Renal pelvis (tissue), 1 donor: ENCODE measurements at regions not wholly inside any gene's neighbourhood (a gene's known extent, or its start where the extent isn't known, plus 50 kb on each side); places are given as distances from the start of the nearest gene placed in this dataset.

ENCODE experiments used
- DNase-seq: peaks from one replicate; pipeline ENCODE4 v3.0.0-alpha.2; 2013

- no peak for DNase-seq
These were observed 137.6 kb upstream of the PITRM1 start for GRCh38 chr10:3310016-3310784.

- DNase-seq = no peak
These were observed 133.5 kb upstream of the PITRM1 start for GRCh38 chr10:3306050-3306449.

- no peak for DNase-seq
These were observed 123.1 kb upstream of the PITRM1 start for GRCh38 chr10:3295582-3296151.

- DNase-seq = no peak
These were observed 122.5 kb upstream of the PITRM1 start for GRCh38 chr10:3294919-3295581.

GRCh38 chr10:3293581-3294431 is 121.2 kb upstream of the PITRM1 start:
- DNase-seq = no peak

- no peak for DNase-seq
These were observed 120.1 kb upstream of the PITRM1 start for GRCh38 chr10:3292636-3293035.

GRCh38 chr10:3290550-3290949 is 118.0 kb upstream of the PITRM1 start:
- DNase-seq = no peak

- DNase-seq = no peak
These were observed 115.2 kb upstream of the PITRM1 start for GRCh38 chr10:3287572-3288445.

- DNase-seq = no peak
These were observed 110.1 kb upstream of the PITRM1 start for GRCh38 chr10:3282674-3283017.

GRCh38 chr10:3281941-3282673 is 109.5 kb upstream of the PITRM1 start:
- peak; percentile 31 for DNase-seq

GRCh38 chr10:3278771-3279170 is 106.2 kb upstream of the PITRM1 start:
- DNase-seq = no peak

- no peak for DNase-seq
These were observed 105.0 kb upstream of the PITRM1 start for GRCh38 chr10:3277566-3277965.

- no peak for DNase-seq
These were observed 101.8 kb upstream of the PITRM1 start for GRCh38 chr10:3274414-3274813.

GRCh38 chr10:3273966-3274365 is 101.4 kb upstream of the PITRM1 start:
- no peak for DNase-seq

GRCh38 chr10:3272300-3272699 is 99.7 kb upstream of the PITRM1 start:
- DNase-seq = no peak

- no peak for DNase-seq
These were observed 99.0 kb upstream of the PITRM1 start for GRCh38 chr10:3271354-3272115.

GRCh38 chr10:3270577-3271316 is 98.2 kb upstream of the PITRM1 start:
- no peak for DNase-seq

- no peak for DNase-seq
These were observed 95.4 kb upstream of the PITRM1 start for GRCh38 chr10:3268025-3268424.

GRCh38 chr10:3265088-3265487 is 92.5 kb upstream of the PITRM1 start:
- no peak for DNase-seq
